Heart left ventricle (tissue), 13 donors: ENCODE measurements at regions not wholly inside any gene's neighbourhood (a gene's known extent, or its start where the extent isn't known, plus 50 kb on each side); places are given as distances from the start of the nearest gene placed in this dataset.

ENCODE experiments used
- CTCF ChIP-seq, 12 donors: fragments of 200-600 bp; sonication (generic) in 4 of 12; IDR thresholded peaks; one replicate each; pipeline versions ENCODE4 v1.5.0 to v1.8.0; 2018 to 2022; ENCODE audit warnings: antibody characterized with exemption in 12 of 12, mild to moderate bottlenecking in 5 of 12
- POLR2A ChIP-seq, 2 donors: fragments of 450-650 bp; IDR thresholded peaks; one replicate each; pipeline ENCODE4 v1.6.1; 2017; ENCODE audit warnings: antibody characterized with exemption in 2 of 2, mild to moderate bottlenecking in 2 of 2, moderate library complexity in 2 of 2
- donor health status: ischemic (EF 13 %, LVEDD 7.1; RV severe dilation, severe dysfunction).
- donor health status: DM: no; HTN: yes; CAD: no.
- donor health status: DM: no; HTN: no; CAD: no.
- donor health status: ischemic (EF 25% LVEDD 6.9; RV normal size, moderate dysfunction).
- donor health status: ischemic (EF 25% LVEDD 5.7; RV mildly dilated, moderate dysfunction).
- donor health status: ischemic (EF 35%, LVEDD 5.7; RV mildly dilated, moderate dysfunction).
- donor health status: nonischemic (EF 11% LVEDD 7.7; RV severe dilation, severe dysfunction).
- donor health status: DM: yes; HTN: yes; CAD: no.
- donor health status: PGD.
- donor health status: ischemic (EF 29% LVEDD 5.4; RV normal size, mild dysfunction).
- donor health status: nonischemic (EF 23%, LVEDD 6.1; RV moderate dilation, normal function).

- TF ChIP-seq CTCF (IDR thresholded peaks at IDR 0.05) (no peak), POLR2A (IDR thresholded peaks at IDR 0.05) (no peak)
These were observed 221.5 kb downstream of the PCDH7 start for GRCh38 chr4:30941641-30942040.
